ENCODE measurements at regions not wholly inside any gene's neighbourhood (a gene's known extent, or its start where the extent isn't known, plus 50 kb on each side); places are given as distances from the start of the nearest gene placed in this dataset.

GRCh38 chr11:134638796-134639430 is 226.9 kb upstream of the B3GAT1 start:
- DNase-seq = no peak

- DNase-seq = no peak
These were observed 225.3 kb upstream of the B3GAT1 start for GRCh38 chr11:134637091-134638015.

GRCh38 chr11:134636071-134636470 is 224.0 kb upstream of the B3GAT1 start:
- DNase-seq = no peak

GRCh38 chr11:134634897-134635831 is 223.1 kb upstream of the B3GAT1 start:
- no peak for DNase-seq

DNA sequence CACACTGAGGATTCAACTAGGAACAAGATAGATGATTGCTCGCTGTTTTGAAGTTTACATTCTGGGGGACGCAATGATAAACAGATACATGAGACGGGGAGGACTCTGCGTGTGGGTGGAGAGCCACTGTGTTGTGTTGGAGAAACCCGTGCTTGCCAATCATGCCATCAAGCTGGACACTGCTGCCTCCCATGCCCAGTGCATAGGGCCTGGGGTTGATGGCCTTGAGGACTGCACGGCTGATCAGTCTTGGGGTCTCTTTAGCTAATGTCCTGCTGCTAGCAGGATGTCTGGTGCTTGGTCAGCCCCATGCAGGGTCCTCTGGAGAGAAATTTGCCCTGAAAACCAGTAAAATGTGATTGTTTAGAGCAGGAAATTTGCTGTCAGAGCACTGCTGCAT is 221.2 kb upstream of the B3GAT1 start:
- no peak for DNase-seq

- no peak for DNase-seq
These were observed 220.5 kb upstream of the B3GAT1 start for GRCh38 chr11:134632347-134633119.

DNA sequence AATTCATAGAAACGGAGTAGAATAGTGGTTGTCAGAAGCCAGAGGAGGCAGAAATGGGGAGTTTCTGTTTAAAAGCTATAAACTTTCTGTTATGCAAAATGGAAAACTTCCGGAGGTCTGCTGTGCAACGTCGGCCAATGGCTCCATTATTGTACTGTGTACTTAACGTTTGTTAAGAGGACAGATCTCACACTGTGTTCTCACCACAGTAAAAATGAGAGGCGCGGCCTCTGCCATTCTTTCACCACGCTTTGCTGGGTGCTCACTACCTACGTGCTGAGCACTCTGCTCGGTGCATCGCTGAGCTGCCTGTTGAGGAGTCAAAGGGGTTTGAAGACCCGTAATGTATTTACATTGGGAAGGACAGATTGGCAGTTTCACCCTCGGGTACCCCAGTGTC is 218.8 kb upstream of the B3GAT1 start:
- DNase-seq = no peak

DNA sequence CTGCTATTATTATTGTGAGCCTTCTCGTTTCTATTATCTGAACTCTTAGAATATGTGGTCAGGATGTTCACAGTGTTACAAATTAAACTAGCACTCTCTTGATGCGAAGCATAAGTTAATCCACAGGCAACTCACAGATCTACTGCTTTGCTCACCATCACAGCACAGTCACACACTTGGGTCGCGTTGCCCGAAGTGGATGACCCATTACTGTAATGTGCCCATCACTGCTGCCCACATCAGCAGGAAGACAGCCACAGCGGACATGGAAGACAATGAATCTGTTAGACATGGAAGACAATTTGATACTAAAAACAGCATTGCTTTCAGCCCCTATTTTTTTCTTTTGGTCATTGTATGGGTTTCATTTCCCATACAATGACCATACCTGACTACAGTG is 216.4 kb upstream of the B3GAT1 start:
- no peak for DNase-seq

DNA sequence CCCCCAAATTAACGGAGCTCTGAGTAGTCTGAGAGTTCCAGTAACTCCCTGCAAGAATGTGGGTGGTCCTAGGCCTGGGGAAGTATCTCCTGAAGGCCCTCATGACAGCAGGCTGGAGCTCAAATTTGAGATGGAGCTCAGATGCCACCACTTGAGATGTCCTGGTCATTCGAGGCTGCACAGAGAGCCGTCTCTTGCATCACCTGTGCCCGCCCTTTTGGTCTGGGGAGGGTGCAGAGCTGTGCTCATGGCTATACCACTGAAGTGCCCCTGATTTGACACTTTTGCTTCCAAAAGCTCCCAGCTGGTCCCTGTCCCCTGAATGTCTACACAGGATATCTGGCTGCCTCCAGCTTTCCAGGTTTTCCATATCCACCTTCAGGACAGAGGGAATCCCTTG is 214.0 kb upstream of the B3GAT1 start:
- no peak for DNase-seq

DNA sequence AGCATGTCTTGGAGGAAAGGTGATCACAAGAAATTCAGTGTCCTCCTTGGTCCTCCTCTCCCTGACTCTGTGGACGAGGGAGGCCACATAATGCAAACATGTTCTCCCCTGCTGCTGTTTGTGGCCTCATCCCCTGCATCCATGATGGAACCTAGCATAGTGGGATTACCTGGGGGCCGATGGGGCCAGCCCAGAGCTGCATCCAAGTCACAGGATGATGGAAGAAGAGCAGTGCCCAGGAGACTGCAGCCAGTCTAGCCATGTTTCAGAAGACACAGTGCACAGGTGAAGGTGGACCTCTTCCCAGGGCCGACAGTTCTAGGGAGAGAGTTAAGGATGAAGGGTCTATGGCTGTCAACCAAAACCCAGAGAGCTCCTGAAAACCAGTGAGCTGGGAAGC is 213.6 kb upstream of the B3GAT1 start:
- DNase-seq = no peak

DNA sequence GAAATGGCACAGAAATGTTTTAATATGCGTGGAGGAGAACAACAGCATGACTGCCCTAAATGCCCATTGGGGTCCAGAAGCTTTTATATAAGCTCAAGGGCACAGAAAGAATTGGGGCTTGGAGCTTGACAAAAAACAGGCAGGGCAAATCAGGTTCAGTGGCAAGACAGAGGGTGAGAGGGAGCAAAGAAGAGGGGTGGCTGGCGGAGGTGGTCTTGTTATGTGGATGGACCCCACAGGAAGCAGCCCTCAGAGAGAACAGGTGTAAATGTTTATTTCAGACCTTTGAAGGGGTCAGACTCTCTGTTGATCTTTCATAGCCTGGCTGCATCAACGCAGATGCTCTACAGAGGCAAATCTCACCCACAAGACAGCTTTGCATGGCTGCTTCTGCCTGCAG is 213.1 kb upstream of the B3GAT1 start:
- DNase-seq = no peak

GRCh38 chr11:134624166-134624920 is 212.3 kb upstream of the B3GAT1 start:
- no peak for DNase-seq

GRCh38 chr11:134623711-134624110 is 211.7 kb upstream of the B3GAT1 start:
- DNase-seq = no peak

- no peak for DNase-seq
These were observed 210.4 kb upstream of the B3GAT1 start for GRCh38 chr11:134622458-134622857.

GRCh38 chr11:134617360-134617759 is 205.3 kb upstream of the B3GAT1 start:
- DNase-seq = no peak

GRCh38 chr11:134616038-134616437 is 204.0 kb upstream of the B3GAT1 start:
- DNase-seq = no peak

DNA sequence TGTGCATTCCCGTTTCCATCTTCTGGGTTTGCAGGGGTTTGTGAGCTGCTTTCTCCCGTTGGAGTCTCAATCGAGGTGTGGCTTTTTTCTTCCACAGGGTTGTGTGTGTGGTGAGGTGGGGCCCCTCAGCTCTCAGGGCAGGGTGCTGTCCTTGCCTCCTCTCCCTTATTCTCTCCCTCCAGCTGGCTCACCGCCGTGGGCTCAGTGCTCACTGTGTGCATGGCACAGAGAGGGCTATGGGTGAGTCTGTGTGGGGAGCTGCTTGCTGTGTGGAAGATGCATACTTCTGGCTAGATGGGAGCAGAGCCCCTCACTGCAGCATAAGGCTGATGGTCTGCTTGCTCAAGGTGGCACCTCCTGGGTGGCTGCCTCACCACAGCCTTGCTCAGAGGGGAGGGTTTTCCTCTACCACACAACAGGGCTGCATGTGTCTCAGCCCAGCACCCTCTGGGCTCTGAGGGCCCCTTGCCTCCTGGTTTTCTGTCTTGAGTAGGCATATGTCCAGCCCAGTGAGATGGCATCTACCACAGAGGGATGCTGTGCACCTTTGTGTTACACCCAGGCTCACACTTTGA is 203.1 kb upstream of the B3GAT1 start:
- no peak for DNase-seq

DNA sequence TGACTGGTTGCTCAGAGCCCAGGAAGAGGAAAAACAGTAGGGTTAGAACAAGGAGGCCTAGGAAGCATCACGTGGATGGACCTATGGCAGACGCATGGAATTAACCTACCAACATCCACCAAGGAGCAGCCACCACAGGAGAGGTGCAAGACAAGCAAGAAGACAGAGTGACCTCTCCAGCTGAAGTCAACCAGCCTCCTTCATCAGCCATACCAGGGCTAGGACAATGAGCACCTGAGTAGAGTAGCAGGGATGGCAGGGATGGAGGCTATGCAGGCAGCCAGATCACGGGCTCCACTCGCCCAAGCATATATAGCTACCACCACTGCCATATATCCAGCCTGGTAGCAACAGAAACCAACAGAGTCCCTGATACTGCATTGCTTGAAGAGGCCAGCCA is 202.1 kb upstream of the B3GAT1 start:
- no peak for DNase-seq

- DNase-seq = no peak
These were observed 201.6 kb upstream of the B3GAT1 start for GRCh38 chr11:134613646-134614045.

DNA sequence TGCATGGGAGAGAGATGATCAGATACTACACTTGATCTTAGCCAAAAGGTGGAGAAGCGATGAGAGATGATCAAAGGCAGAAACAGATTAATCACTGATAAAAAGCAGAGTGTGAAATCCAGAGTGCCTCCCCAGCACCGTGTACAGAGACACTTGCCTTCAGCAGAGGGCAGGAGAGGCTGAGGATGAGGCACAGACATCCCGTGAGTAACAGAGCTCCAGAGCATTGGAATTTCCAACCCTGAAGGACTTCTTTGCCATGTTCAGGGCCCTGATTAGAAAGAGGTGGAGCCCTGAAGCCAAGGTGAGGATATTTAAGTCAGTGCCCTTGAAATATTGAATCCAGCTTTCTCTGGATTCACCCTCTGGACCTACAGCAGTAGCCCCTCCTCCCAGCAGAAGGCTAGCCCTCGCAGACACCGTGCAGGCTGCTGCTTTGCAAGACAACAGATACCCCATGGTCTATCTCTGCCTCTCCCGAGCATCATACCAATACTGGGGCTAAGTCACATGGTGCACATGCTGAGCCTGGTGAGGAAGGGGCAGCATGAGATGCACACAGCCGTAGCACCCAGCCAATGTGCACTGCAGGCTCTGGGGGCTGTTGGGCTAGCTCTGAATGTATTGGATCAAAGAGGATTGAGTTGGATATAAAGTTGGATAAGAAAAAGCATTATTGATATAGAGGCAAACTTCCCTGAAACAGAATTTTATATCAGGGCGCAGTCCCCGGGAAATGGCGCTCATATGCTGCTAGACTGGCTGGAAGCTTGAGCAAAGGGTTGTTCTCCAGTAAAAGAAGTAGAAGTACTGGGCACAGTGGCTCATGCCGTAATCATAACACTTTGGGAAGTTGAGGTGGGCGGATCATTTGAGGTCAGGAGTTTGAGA is 200.3 kb upstream of the B3GAT1 start:
- DNase-seq = no peak

Data from NCI-H774 (cell line).